GM23338 (cell line): ENCODE measurements at regions not wholly inside any gene's neighbourhood (a gene's known extent, or its start where the extent isn't known, plus 50 kb on each side); places are given as distances from the start of the nearest gene placed in this dataset.

Experiments used
- ATAC-seq: fragments of 200-7000 bp; cut with Tn5 transposase; 3 replicates; pipeline ENCODE4 v1.9.1; 2020
- DNase-seq: peaks from one replicate; pipeline ENCODE4 v3.0.0-alpha.2; 2015; ENCODE audit warnings: low spot score
- H2AFZ ChIP-seq: fragments of 200-600 bp; sonication (generic); 2 replicates; pipeline ENCODE4 v1.8.0; 2016; ENCODE audit warnings: antibody characterized with exemption, mild to moderate bottlenecking, moderate library complexity
- H3F3A ChIP-seq: fragments of 200-600 bp; sonication (generic); replicated peaks from 2 replicates; pipeline ENCODE4 v1.8.0; 2017; ENCODE audit warnings: antibody characterized with exemption, mixed run types, low read depth
- H3K27ac ChIP-seq: fragments of 200-600 bp; sonication (generic); 2 replicates; pipeline ENCODE4 v1.6.1; 2016; ENCODE audit warnings: low read depth
- H3K27me3 ChIP-seq: fragments of 200-600 bp; sonication (generic); 2 replicates; pipeline ENCODE4 v1.8.0; 2016; ENCODE audit warnings: mild to moderate bottlenecking, mixed run types, moderate library complexity; ENCODE audit not compliant: insufficient read depth
- H3K36me3 ChIP-seq: fragments of 200-600 bp; sonication (generic); 2 replicates; pipeline ENCODE4 v1.8.0; 2016; ENCODE audit warnings: mild to moderate bottlenecking; ENCODE audit not compliant: insufficient read depth
- H3K4me1 ChIP-seq: fragments of 200-600 bp; sonication (generic); 2 replicates; pipeline ENCODE4 v1.8.0; 2016; ENCODE audit warnings: mild to moderate bottlenecking, moderate library complexity; ENCODE audit not compliant: insufficient read depth
- H3K4me2 ChIP-seq: fragments of 200-600 bp; sonication (generic); 2 replicates; pipeline ENCODE4 v1.7.1; 2017; ENCODE audit warnings: mixed run types
- H3K4me3 ChIP-seq: fragments of 200-600 bp; sonication (generic); 2 replicates; pipeline ENCODE4 v1.6.1; 2016; ENCODE audit warnings: mixed run types
- H3K79me2 ChIP-seq: fragments of 200-600 bp; sonication (generic); replicated peaks from 2 replicates; pipeline ENCODE4 v1.8.0; 2017; ENCODE audit warnings: mild to moderate bottlenecking; ENCODE audit not compliant: insufficient read depth
- H3K9me2 ChIP-seq: fragments of 200-600 bp; sonication (generic); 2 replicates; pipeline ENCODE4 v1.8.0; 2017; ENCODE audit not compliant: insufficient read depth
- H4K20me1 ChIP-seq: fragments of 200-600 bp; sonication (generic); replicated peaks from 2 replicates; pipeline ENCODE4 v1.8.0; 2017; ENCODE audit warnings: mild to moderate bottlenecking; ENCODE audit not compliant: insufficient read depth
- H3K27ac Mint-ChIP-seq: 2 replicates; pipeline ENCODE4 v1.8.0; 2020; ENCODE audit warnings: inconsistent platforms, mild to moderate bottlenecking, moderate library complexity, mixed read lengths
- H3K27me3 Mint-ChIP-seq: 3 replicates; pipeline ENCODE4 v1.8.0; 2022; ENCODE audit warnings: low read depth, mild to moderate bottlenecking, moderate library complexity, mixed read lengths, inconsistent platforms; ENCODE audit not compliant: insufficient read depth, poor library complexity
- H3K36me3 Mint-ChIP-seq: 3 replicates; pipeline ENCODE4 v1.8.0; 2021; ENCODE audit warnings: low read depth, mild to moderate bottlenecking, inconsistent platforms, moderate library complexity, mixed read lengths
- H3K4me1 Mint-ChIP-seq: 3 replicates; pipeline ENCODE4 v1.8.0; 2020; ENCODE audit warnings: mild to moderate bottlenecking, inconsistent platforms, mixed read lengths
- H3K4me3 Mint-ChIP-seq: 3 replicates; pipeline ENCODE4 v1.8.0; 2021; ENCODE audit warnings: moderate library complexity, mild to moderate bottlenecking, inconsistent platforms, mixed read lengths
- H3K9me3 Mint-ChIP-seq: 3 replicates; pipeline ENCODE4 v1.8.0; 2020; ENCODE audit warnings: moderate library complexity, mild to moderate bottlenecking, inconsistent platforms, mixed read lengths
- CREB1 ChIP-seq: fragments of 250-450 bp; sonication (Bioruptor Pico); IDR thresholded peaks from 2 replicates; pipeline ENCODE4 v1.5.0; 2020; ENCODE audit warnings: low read depth, mild to moderate bottlenecking, moderate library complexity
- EZH2 ChIP-seq: fragments of 200-600 bp; sonication (generic); IDR thresholded peaks from one replicate; pipeline ENCODE4 v1.8.0; 2017; ENCODE audit warnings: antibody characterized with exemption, mild to moderate bottlenecking, low read depth; ENCODE audit not compliant: unreplicated experiment
- EZH2phosphoT487 ChIP-seq: fragments of 200-600 bp; sonication (generic); IDR thresholded peaks from one replicate; pipeline ENCODE4 v1.8.1; 2018; ENCODE audit warnings: antibody characterized with exemption; ENCODE audit not compliant: unreplicated experiment
- JUNB ChIP-seq: IDR thresholded peaks from one replicate; pipeline ENCODE4 v1.6.1; 2016; ENCODE audit warnings: antibody characterized with exemption; ENCODE audit not compliant: unreplicated experiment
- NANOG ChIP-seq: IDR thresholded peaks from 2 replicates; pipeline ENCODE4 v1.6.1; 2016; ENCODE audit warnings: antibody characterized with exemption, borderline replicate concordance
- POLR2AphosphoS5 ChIP-seq: IDR thresholded peaks from 2 replicates; pipeline ENCODE4 v1.6.1; 2016; ENCODE audit warnings: antibody characterized with exemption, low read depth
- REST ChIP-seq: IDR thresholded peaks from one replicate; pipeline ENCODE4 v1.6.1; 2018; ENCODE audit warnings: antibody characterized with exemption; ENCODE audit not compliant: unreplicated experiment
- STAT1 ChIP-seq: IDR thresholded peaks from one replicate; pipeline ENCODE4 v1.6.1; 2016; ENCODE audit warnings: antibody characterized with exemption; ENCODE audit not compliant: unreplicated experiment
- ZNF114 ChIP-seq: fragments of 250-450 bp; sonication (Bioruptor Pico); IDR thresholded peaks from 2 replicates; pipeline ENCODE4 v1.5.0; 2020; ENCODE audit warnings: mild to moderate bottlenecking, moderate library complexity
- ZNF331 ChIP-seq: fragments of 250-450 bp; sonication (Bioruptor Pico); IDR thresholded peaks from 2 replicates; pipeline ENCODE4 v1.5.0; 2020; ENCODE audit warnings: low read depth, mild to moderate bottlenecking, moderate library complexity
- ZNF462 ChIP-seq: fragments of 250-450 bp; sonication (Bioruptor Pico); IDR thresholded peaks from 2 replicates; pipeline ENCODE4 v1.5.0; 2020; ENCODE audit warnings: mild to moderate bottlenecking, moderate library complexity
- TF ChIP-seq, protein P1 (sequence below): IDR thresholded peaks from 2 replicates; pipeline ENCODE4 v1.6.1; 2016; ENCODE audit warnings: antibody characterized with exemption
- TF ChIP-seq, protein P2 (sequence below), 2 experiments: fragments of 200-600 bp in 1 of 2; sonication (generic) in 1 of 2; conservative IDR thresholded peaks; 2 replicates each; pipeline versions ENCODE4 v1.5.1 to v1.6.1; 2016 to 2017; ENCODE audit warnings: antibody characterized with exemption in 2 of 2, low read depth in 2 of 2, mild to moderate bottlenecking in 2 of 2, moderate library complexity in 1 of 2

DNA sequence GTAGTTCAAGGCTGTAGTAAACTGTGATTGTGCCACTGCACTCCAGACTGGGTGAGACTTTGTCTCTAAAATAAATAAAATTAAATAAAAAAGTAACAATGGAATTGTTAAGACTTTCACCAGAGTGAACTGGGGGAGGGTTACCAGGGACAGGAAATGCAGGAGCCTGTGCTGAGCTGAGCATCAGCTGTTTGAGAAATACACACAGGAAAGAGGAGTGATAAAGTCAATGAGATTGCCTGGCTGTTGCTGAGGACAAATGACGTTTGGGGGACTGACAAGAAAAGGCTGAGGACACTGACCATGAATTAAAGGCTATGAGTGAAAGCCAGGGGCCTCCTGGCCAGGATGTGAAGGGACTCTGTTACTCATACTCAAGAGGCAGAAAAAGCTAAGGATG, 226.3 kb downstream of the SETD4 start:
- H3K4me2 ChIP-seq = no peak overlapping the region
- H3K27ac ChIP-seq = no peak overlapping the region
- ATAC-seq (no peak), DNase-seq (no peak)
- H3K27me3 Mint-ChIP-seq = peaks cover 1% of the 10 kb centered on the region
- peaks cover 9% of the 10 kb centered on the region; the same call in 1 of the 2 replicates for H3K9me2 ChIP-seq
- no peaks in the 10 kb centered on the region for H3K4me1 ChIP-seq
- peaks cover 7% of the 10 kb centered on the region for H3K4me1 Mint-ChIP-seq
- no peak overlapping the region for H3K4me3 Mint-ChIP-seq
- no peaks in the 10 kb centered on the region for H4K20me1 ChIP-seq
- no peak overlapping the region for H3K4me3 ChIP-seq
- H3K79me2 ChIP-seq = no peaks in the 10 kb centered on the region
- no peaks in the 10 kb centered on the region; the same call in 2 of the 3 replicates for H3K9me3 Mint-ChIP-seq
- H3K36me3 Mint-ChIP-seq = no peaks in the 10 kb centered on the region
- TF ChIP-seq STAT1 = no peak
- no peak for TF ChIP-seq JUNB
- no peak for TF ChIP-seq EZH2phosphoT487
- TF ChIP-seq NANOG = no peak
- TF ChIP-seq ZNF462 (CRISPR knock-in tag) = no peak
- no peak for TF ChIP-seq POLR2AphosphoS5
- TF ChIP-seq, protein P1, sequence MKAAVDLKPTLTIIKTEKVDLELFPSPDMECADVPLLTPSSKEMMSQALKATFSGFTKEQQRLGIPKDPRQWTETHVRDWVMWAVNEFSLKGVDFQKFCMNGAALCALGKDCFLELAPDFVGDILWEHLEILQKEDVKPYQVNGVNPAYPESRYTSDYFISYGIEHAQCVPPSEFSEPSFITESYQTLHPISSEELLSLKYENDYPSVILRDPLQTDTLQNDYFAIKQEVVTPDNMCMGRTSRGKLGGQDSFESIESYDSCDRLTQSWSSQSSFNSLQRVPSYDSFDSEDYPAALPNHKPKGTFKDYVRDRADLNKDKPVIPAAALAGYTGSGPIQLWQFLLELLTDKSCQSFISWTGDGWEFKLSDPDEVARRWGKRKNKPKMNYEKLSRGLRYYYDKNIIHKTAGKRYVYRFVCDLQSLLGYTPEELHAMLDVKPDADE = no peak
- no peak for TF ChIP-seq CREB1 (CRISPR knock-in tag)
- TF ChIP-seq, protein P2, sequence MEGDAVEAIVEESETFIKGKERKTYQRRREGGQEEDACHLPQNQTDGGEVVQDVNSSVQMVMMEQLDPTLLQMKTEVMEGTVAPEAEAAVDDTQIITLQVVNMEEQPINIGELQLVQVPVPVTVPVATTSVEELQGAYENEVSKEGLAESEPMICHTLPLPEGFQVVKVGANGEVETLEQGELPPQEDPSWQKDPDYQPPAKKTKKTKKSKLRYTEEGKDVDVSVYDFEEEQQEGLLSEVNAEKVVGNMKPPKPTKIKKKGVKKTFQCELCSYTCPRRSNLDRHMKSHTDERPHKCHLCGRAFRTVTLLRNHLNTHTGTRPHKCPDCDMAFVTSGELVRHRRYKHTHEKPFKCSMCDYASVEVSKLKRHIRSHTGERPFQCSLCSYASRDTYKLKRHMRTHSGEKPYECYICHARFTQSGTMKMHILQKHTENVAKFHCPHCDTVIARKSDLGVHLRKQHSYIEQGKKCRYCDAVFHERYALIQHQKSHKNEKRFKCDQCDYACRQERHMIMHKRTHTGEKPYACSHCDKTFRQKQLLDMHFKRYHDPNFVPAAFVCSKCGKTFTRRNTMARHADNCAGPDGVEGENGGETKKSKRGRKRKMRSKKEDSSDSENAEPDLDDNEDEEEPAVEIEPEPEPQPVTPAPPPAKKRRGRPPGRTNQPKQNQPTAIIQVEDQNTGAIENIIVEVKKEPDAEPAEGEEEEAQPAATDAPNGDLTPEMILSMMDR (conservative IDR thresholded peaks at IDR 0.05; ENCODE audit: low read depth in 2 of 2) = no peak
- TF ChIP-seq ZNF331 (CRISPR knock-in tag) = no peak
- TF ChIP-seq EZH2 = no peak
- no peak for TF ChIP-seq REST
- no peak for TF ChIP-seq ZNF114 (CRISPR knock-in tag)
- no peak overlapping the region for H2AFZ ChIP-seq
- H3F3A ChIP-seq = no peaks in the 10 kb centered on the region
- H3K36me3 ChIP-seq = no peaks in the 10 kb centered on the region
- no peak overlapping the region for H3K27ac Mint-ChIP-seq
- H3K27me3 ChIP-seq = no peaks in the 10 kb centered on the region
